BJ (cell line): ENCODE measurements at regions not wholly inside any gene's neighbourhood (a gene's known extent, or its start where the extent isn't known, plus 50 kb on each side); places are given as distances from the start of the nearest gene placed in this dataset.

Source experiments
- CTCF ChIA-PET: fragments of 350-600 bp; formaldehyde crosslinking; extraction: SDS; loops from one replicate; lab custom pipeline; 2021; ENCODE audit warnings: antibody characterized with exemption, inconsistent platforms; lab: Yijun Ruan, JAX
- POLR2A ChIA-PET: fragments of 300-600 bp; sonication (Branson Sonifier 250); formaldehyde crosslinking; extraction: SDS; loops from one replicate; lab custom pipeline; 2021; ENCODE audit warnings: antibody characterized with exemption; lab: Charles Lee
- DNase-seq: peaks from one replicate; pipeline ENCODE4 v3.0.0-alpha.2; 2011; ENCODE audit warnings: low read depth
- H3K27me3 ChIP-seq: 2 replicates; pipeline ENCODE4 v1.6.0; 2011; ENCODE audit warnings: low read length; ENCODE audit not compliant: control insufficient read depth, insufficient read depth
- H3K36me3 ChIP-seq: 2 replicates; pipeline ENCODE4 v1.5.1; 2011; ENCODE audit warnings: low read length; ENCODE audit not compliant: control insufficient read depth, insufficient read depth
- H3K4me3 ChIP-seq: 2 replicates; pipeline ENCODE4 v1.5.1; 2011; ENCODE audit warnings: low read depth, mild to moderate bottlenecking, control low read depth, low read length
- CTCF ChIP-seq: IDR thresholded peaks from 2 replicates; pipeline ENCODE4 v1.5.1; 2011; ENCODE audit warnings: low read depth, mild to moderate bottlenecking, control low read depth, inconsistent platforms, low read length, moderate library complexity; ENCODE audit not compliant: insufficient read depth

GRCh38 chr1:38370716-38371504, 324.3 kb upstream of the POU3F1 start:
- ChIA-PET CTCF (no interaction called here), POLR2A (no interaction called here)
- no peaks in the 10 kb centered on the region for H3K36me3 ChIP-seq
- TF ChIP-seq CTCF, result no peak
- H3K4me3 ChIP-seq, result no peak overlapping the region
- no peaks in the 10 kb centered on the region for H3K27me3 ChIP-seq
- DNase-seq, result no peak

- TF ChIP-seq CTCF, result no peak
- ChIA-PET CTCF (no interaction called here), POLR2A (no interaction called here)
- H3K27me3 ChIP-seq, result no peaks in the 10 kb centered on the region
- no peaks in the 10 kb centered on the region for H3K36me3 ChIP-seq
- DNase-seq, result no peak
- H3K4me3 ChIP-seq, result no peak overlapping the region
These were observed 318.6 kb upstream of the POU3F1 start for GRCh38 chr1:38365242-38365641.

GRCh38 chr1:38361566-38361965, 315.0 kb upstream of the POU3F1 start:
- Histone ChIP-seq H3K36me3 (no peaks in the 10 kb centered on the region), H3K27me3 (no peaks in the 10 kb centered on the region), H3K4me3 (no peak overlapping the region)
- CTCF ChIA-PET, result no interaction called here
- DNase-seq, result no peak
- POLR2A ChIA-PET, result interaction anchor here (0.6 kb wide), 1 partner anchor 75 kb away, joined by 4 read pairs; no protein-coding TSS in a partner anchor
- no peak for TF ChIP-seq CTCF

GRCh38 chr1:38360807-38361206, 314.2 kb upstream of the POU3F1 start:
- no peaks in the 10 kb centered on the region for H3K36me3 ChIP-seq
- ChIA-PET CTCF (no interaction called here), POLR2A (no interaction called here)
- no peaks in the 10 kb centered on the region for H3K27me3 ChIP-seq
- H3K4me3 ChIP-seq, result no peak overlapping the region
- DNase-seq, result no peak
- no peak for TF ChIP-seq CTCF

- CTCF ChIA-PET, result no interaction called here
- Histone ChIP-seq H3K36me3 (no peaks in the 10 kb centered on the region), H3K27me3 (no peaks in the 10 kb centered on the region), H3K4me3 (no peak overlapping the region)
- DNase-seq, result no peak
- TF ChIP-seq CTCF, result no peak
- POLR2A ChIA-PET, result no interaction called here
These were observed 307.4 kb upstream of the POU3F1 start for GRCh38 chr1:38353956-38354355.
